GM12878 (cell line): ENCODE measurements at regions not wholly inside any gene's neighbourhood (a gene's known extent, or its start where the extent isn't known, plus 50 kb on each side); places are given as distances from the start of the nearest gene placed in this dataset.

Experiments used
- ATAC-seq: fragments of 200-7000 bp; cut with Tn5 transposase; 3 replicates; pipeline ENCODE4 v1.9.1; 2020; ENCODE audit warnings: mild to moderate bottlenecking, moderate library complexity
- BruUV-seq: library from RNA; stranded (reverse); fragments of 400-500 nt; replicated peaks from 2 replicates; lab custom pipeline; 2021; lab: Mats Ljungman, UMichigan
- CTCF ChIA-PET: fragments of 300-600 bp; sonication (Branson Sonifier 250); formaldehyde crosslinking; extraction: SDS; loops from one replicate; lab custom pipeline; 2021; ENCODE audit warnings: inconsistent platforms; lab: Yijun Ruan, JAX
- POLR2A ChIA-PET: fragments of 350-600 bp; formaldehyde crosslinking; extraction: SDS; loops from one replicate; lab custom pipeline; 2021; ENCODE audit warnings: inconsistent platforms; lab: Charles Lee
- RAD21 ChIA-PET: fragments of 300-600 bp; sonication (Branson Sonifier 250); formaldehyde crosslinking; loops from one replicate; lab custom pipeline; 2023; ENCODE audit warnings: antibody characterized with exemption; ENCODE audit not compliant: unreplicated experiment; lab: Charles Lee
- SMC1A ChIA-PET: fragments of 300-600 bp; sonication (Branson Sonifier 250); formaldehyde crosslinking; loops from one replicate; lab custom pipeline; 2023; ENCODE audit not compliant: unreplicated experiment, uncharacterized antibody; lab: Charles Lee
- DNase-seq: peaks from one replicate; pipeline ENCODE4 v3.0.0-alpha.2; 2011; ENCODE audit warnings: low read depth, low spot score
- FAIRE-seq: peaks from 3 replicates; lab custom pipeline; 2011; peaks lifted over from hg19 to GRCh38; lab: Jason Lieb, UNC
- H2AFZ ChIP-seq: 2 replicates; pipeline ENCODE4 v1.6.0; 2011; ENCODE audit warnings: low read depth, low read length, control low read depth; ENCODE audit not compliant: control insufficient read depth
- H3K27ac ChIP-seq: 2 replicates; pipeline ENCODE4 v1.5.1; 2011; ENCODE audit warnings: control low read depth; ENCODE audit not compliant: control insufficient read depth, insufficient read depth
- H3K27me3 ChIP-seq, 2 experiments: replicated peaks in 1 of 2; 2 replicates each; pipeline versions ENCODE4 v1.6.0 to v1.6.1; 2011; ENCODE audit warnings: low read length in 1 of 2; ENCODE audit not compliant: control insufficient read depth in 2 of 2, insufficient read depth in 2 of 2
- H3K36me3 ChIP-seq, 2 experiments: 2 replicates each; pipeline ENCODE4 v1.5.1; 2011; ENCODE audit warnings: low read length in 1 of 2; ENCODE audit not compliant: control insufficient read depth in 2 of 2, insufficient read depth in 2 of 2
- H3K4me1 ChIP-seq: 2 replicates; pipeline ENCODE4 v1.6.1; 2011; ENCODE audit warnings: mild to moderate bottlenecking, low read length, moderate library complexity, mixed read lengths; ENCODE audit not compliant: control insufficient read depth, insufficient read depth
- H3K4me2 ChIP-seq: 2 replicates; pipeline ENCODE4 v1.6.0; 2011; ENCODE audit warnings: control low read depth; ENCODE audit not compliant: control insufficient read depth, insufficient read depth
- H3K4me3 ChIP-seq: fragments of 200-600 bp; sonication (generic); 2 replicates; pipeline ENCODE4 v1.5.1; 2016
- H3K79me2 ChIP-seq: 2 replicates; pipeline ENCODE4 v1.6.0; 2011; ENCODE audit warnings: low read length; ENCODE audit not compliant: control insufficient read depth, insufficient read depth
- H3K9ac ChIP-seq: 2 replicates; pipeline ENCODE4 v1.8.0; 2011; ENCODE audit warnings: low read length, control low read depth, mixed read lengths; ENCODE audit not compliant: control insufficient read depth, insufficient read depth
- H3K9me3 ChIP-seq: replicated peaks from 3 replicates; pipeline ENCODE4 v1.5.1; 2011; ENCODE audit warnings: mild to moderate bottlenecking, low read length; ENCODE audit not compliant: control insufficient read depth, insufficient read depth
- H4K20me1 ChIP-seq: 2 replicates; pipeline ENCODE4 v1.6.0; 2011; ENCODE audit not compliant: control insufficient read depth, insufficient read depth
- ASH2L ChIP-seq: fragments of 300-600, 200-600 bp; sonication (generic); IDR thresholded peaks from 2 replicates; pipeline ENCODE4 v1.6.1; 2017; ENCODE audit warnings: low read depth, mild to moderate bottlenecking, borderline replicate concordance
- BACH1 ChIP-seq: fragments of 450-650 bp; IDR thresholded peaks from 2 replicates; pipeline ENCODE4 v1.6.1; 2017; ENCODE audit warnings: mild to moderate bottlenecking, borderline replicate concordance
- CBX3 ChIP-seq: fragments of 200-600 bp; sonication (generic); IDR thresholded peaks from 2 replicates; pipeline ENCODE4 v1.6.1; 2016; ENCODE audit warnings: low read depth, borderline replicate concordance
- CHD1 ChIP-seq: IDR thresholded peaks from 2 replicates; pipeline ENCODE4 v1.6.1; 2012; ENCODE audit warnings: low read depth, low read length, improper control_type of control experiment
- CHD4 ChIP-seq: fragments of 200-600 bp; sonication (generic); IDR thresholded peaks from 2 replicates; pipeline ENCODE4 v1.6.1; 2016; ENCODE audit warnings: mild to moderate bottlenecking
- HCFC1 ChIP-seq: fragments of 150-350 bp; IDR thresholded peaks from 2 replicates; pipeline ENCODE4 v1.6.1; 2014; ENCODE audit warnings: low read length
- IKZF2 ChIP-seq, 2 experiments: fragments of 450-650 bp; IDR thresholded peaks; 2 replicates each; pipeline ENCODE4 v1.6.1; 2017; ENCODE audit warnings: mild to moderate bottlenecking in 2 of 2, moderate library complexity in 2 of 2
- IRF4 ChIP-seq: IDR thresholded peaks from 2 replicates; pipeline ENCODE4 v1.6.1; 2011; ENCODE audit warnings: low read depth, low read length
- KDM1A ChIP-seq: fragments of 200-600 bp; sonication (generic); IDR thresholded peaks from 2 replicates; pipeline ENCODE4 v1.6.1; 2016; ENCODE audit warnings: borderline replicate concordance
- MLLT1 ChIP-seq: fragments of 450-650 bp; IDR thresholded peaks from 2 replicates; pipeline ENCODE4 v1.6.1; 2016; ENCODE audit warnings: mild to moderate bottlenecking
- NR2C1 ChIP-seq: fragments of 450-650 bp; IDR thresholded peaks from 2 replicates; pipeline ENCODE4 v1.6.1; 2017; ENCODE audit warnings: antibody characterized with exemption, mild to moderate bottlenecking, moderate library complexity
- POLR2AphosphoS2 ChIP-seq: IDR thresholded peaks from 2 replicates; pipeline ENCODE4 v1.6.1; 2011; ENCODE audit warnings: low read depth, mild to moderate bottlenecking, low read length, improper control_type of control experiment, moderate library complexity
- POLR2AphosphoS5 ChIP-seq: IDR thresholded peaks from 2 replicates; pipeline ENCODE4 v1.6.1; 2011; ENCODE audit warnings: mild to moderate bottlenecking, low read length, inconsistent platforms
- RUNX3 ChIP-seq: IDR thresholded peaks from 2 replicates; pipeline ENCODE4 v1.6.1; 2012; ENCODE audit warnings: low read length, inconsistent platforms
- SIN3A ChIP-seq: IDR thresholded peaks from 2 replicates; pipeline ENCODE4 v1.6.1; 2012; ENCODE audit warnings: low read depth, low read length, improper control_type of control experiment
- SREBF1 ChIP-seq: IDR thresholded peaks from 2 replicates; pipeline ENCODE4 v1.6.1; 2012; ENCODE audit warnings: mild to moderate bottlenecking, low read length
- SUZ12 ChIP-seq: fragments of 200-600 bp; sonication (generic); IDR thresholded peaks from one replicate; pipeline ENCODE4 v1.6.1; 2018; ENCODE audit warnings: antibody characterized with exemption, mild to moderate bottlenecking; ENCODE audit not compliant: unreplicated experiment
- ZNF274 ChIP-seq: IDR thresholded peaks from one replicate; pipeline ENCODE4 v1.8.0; 2011; ENCODE audit not compliant: insufficient read length, insufficient read depth
- WGBS: methylation state at CpG from one replicate; pipeline ENCODE4 v1.1.6; 2016; ENCODE audit warnings: low lambda C conversion rate; ENCODE audit not compliant: insufficient replicate concordance, insufficient coverage; ENCODE audit errors: missing lambda C conversion rate; 5-methylcytosine and 5-hydroxymethylcytosine counted together
- in situ Hi-C: fragments of 300-500 bp; cut with MboI; formaldehyde crosslinking; loops from 9 replicates; pipeline ENCODE4 v1.14.3; 2018; ENCODE audit warnings: mixed read lengths
- intact Hi-C: fragments of 100-400 bp; cut with micrococcal nuclease; formaldehyde crosslinking; loops from one replicate; pipeline ENCODE4 v1.14.2; 2022; ENCODE audit not compliant: unreplicated experiment
- TF ChIP-seq, protein P1 (sequence below): fragments of 150-350 bp; IDR thresholded peaks from 2 replicates; pipeline ENCODE4 v1.6.1; 2016; ENCODE audit warnings: low read depth, low read length

- no peak overlapping the region for H2AFZ ChIP-seq
- ChIA-PET POLR2A (interaction anchor here (2.1 kb wide), 1 partner anchor 38 kb away, joined by 6 read pairs; no protein-coding TSS in a partner anchor), CTCF (interaction anchor here (0.7 to 4.5 kb wide), 13 partner anchors 9 to 826 kb away, joined by 3 to 30 read pairs (median 8); no protein-coding TSS in a partner anchor), RAD21 (interaction anchor here (1.1 to 6.2 kb wide), 6 partner anchors 33 to 115 kb away, joined by 3 to 51 read pairs (median 23); no protein-coding TSS in a partner anchor), SMC1A (interaction anchor here (1.0 to 5.9 kb wide), 9 partner anchors 32 to 826 kb away, joined by 3 to 69 read pairs (median 5); no protein-coding TSS in a partner anchor)
- H3K4me3 ChIP-seq: no peak overlapping the region
- no peaks in the 10 kb centered on the region for H3K27me3 ChIP-seq
- H3K9ac ChIP-seq: no peak overlapping the region
- H4K20me1 ChIP-seq: no peaks in the 10 kb centered on the region
- H3K4me2 ChIP-seq: no peak overlapping the region
- H3K27ac ChIP-seq: no peak overlapping the region
- no peaks in the 10 kb centered on the region for H3K36me3 ChIP-seq
- TF ChIP-seq ZNF274: no peak
- TF ChIP-seq CBX3: no peak
- TF ChIP-seq SIN3A: no peak
- no peak for TF ChIP-seq POLR2AphosphoS5
- TF ChIP-seq CHD1: no peak
- TF ChIP-seq, protein P1, sequence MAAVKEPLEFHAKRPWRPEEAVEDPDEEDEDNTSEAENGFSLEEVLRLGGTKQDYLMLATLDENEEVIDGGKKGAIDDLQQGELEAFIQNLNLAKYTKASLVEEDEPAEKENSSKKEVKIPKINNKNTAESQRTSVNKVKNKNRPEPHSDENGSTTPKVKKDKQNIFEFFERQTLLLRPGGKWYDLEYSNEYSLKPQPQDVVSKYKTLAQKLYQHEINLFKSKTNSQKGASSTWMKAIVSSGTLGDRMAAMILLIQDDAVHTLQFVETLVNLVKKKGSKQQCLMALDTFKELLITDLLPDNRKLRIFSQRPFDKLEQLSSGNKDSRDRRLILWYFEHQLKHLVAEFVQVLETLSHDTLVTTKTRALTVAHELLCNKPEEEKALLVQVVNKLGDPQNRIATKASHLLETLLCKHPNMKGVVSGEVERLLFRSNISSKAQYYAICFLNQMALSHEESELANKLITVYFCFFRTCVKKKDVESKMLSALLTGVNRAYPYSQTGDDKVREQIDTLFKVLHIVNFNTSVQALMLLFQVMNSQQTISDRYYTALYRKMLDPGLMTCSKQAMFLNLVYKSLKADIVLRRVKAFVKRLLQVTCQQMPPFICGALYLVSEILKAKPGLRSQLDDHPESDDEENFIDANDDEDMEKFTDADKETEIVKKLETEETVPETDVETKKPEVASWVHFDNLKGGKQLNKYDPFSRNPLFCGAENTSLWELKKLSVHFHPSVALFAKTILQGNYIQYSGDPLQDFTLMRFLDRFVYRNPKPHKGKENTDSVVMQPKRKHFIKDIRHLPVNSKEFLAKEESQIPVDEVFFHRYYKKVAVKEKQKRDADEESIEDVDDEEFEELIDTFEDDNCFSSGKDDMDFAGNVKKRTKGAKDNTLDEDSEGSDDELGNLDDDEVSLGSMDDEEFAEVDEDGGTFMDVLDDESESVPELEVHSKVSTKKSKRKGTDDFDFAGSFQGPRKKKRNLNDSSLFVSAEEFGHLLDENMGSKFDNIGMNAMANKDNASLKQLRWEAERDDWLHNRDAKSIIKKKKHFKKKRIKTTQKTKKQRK: no peak
- TF ChIP-seq NR2C1: no peak
- TF ChIP-seq IRF4: no peak
- TF ChIP-seq RUNX3: no peak
- no peak for TF ChIP-seq KDM1A
- no peak for TF ChIP-seq BACH1
- no peak for TF ChIP-seq SREBF1
- TF ChIP-seq CHD4: no peak
- TF ChIP-seq SUZ12: no peak
- no peak for TF ChIP-seq MLLT1
- TF ChIP-seq IKZF2 (IDR thresholded peaks at IDR 0.05): no peak
- TF ChIP-seq ASH2L: no peak
- TF ChIP-seq HCFC1: no peak
- TF ChIP-seq POLR2AphosphoS2: no peak
- no peaks in the 10 kb centered on the region for H3K79me2 ChIP-seq
- intact Hi-C loops (loop anchor here (10.0 kb wide), 1 partner anchor 344 kb away; no protein-coding TSS in a partner anchor), in situ Hi-C loops (loop anchor here (10.0 kb wide), 1 partner anchor 826 kb away; no protein-coding TSS in a partner anchor)
- no peaks in the 10 kb centered on the region for H3K4me1 ChIP-seq
- DNase-seq (no peak), ATAC-seq (no peak), FAIRE-seq (no peak)
- H3K9me3 ChIP-seq: no peaks in the 10 kb centered on the region
- WGBS: 23% methylated on average over 5 of the region's 5 CpGs
- BruUV-seq: no TSS peak
These were observed 798.5 kb downstream of the SATB2 start for GRCh38 chr2:198659096-198659870.
